SK-N-MC (cell line): ENCODE measurements at regions not wholly inside any gene's neighbourhood (a gene's known extent, or its start where the extent isn't known, plus 50 kb on each side); places are given as distances from the start of the nearest gene placed in this dataset.

ENCODE experiments used
- EZH2 ChIP-seq: fragments of 200-600 bp; sonication (generic); IDR thresholded peaks from one replicate; pipeline ENCODE4 v1.6.1; 2017; ENCODE audit warnings: antibody characterized with exemption
- POLR2AphosphoS5 ChIP-seq: IDR thresholded peaks from 2 replicates; pipeline ENCODE4 v1.6.1; 2012; ENCODE audit warnings: mild to moderate bottlenecking, low read depth, low read length, borderline replicate concordance

DNA sequence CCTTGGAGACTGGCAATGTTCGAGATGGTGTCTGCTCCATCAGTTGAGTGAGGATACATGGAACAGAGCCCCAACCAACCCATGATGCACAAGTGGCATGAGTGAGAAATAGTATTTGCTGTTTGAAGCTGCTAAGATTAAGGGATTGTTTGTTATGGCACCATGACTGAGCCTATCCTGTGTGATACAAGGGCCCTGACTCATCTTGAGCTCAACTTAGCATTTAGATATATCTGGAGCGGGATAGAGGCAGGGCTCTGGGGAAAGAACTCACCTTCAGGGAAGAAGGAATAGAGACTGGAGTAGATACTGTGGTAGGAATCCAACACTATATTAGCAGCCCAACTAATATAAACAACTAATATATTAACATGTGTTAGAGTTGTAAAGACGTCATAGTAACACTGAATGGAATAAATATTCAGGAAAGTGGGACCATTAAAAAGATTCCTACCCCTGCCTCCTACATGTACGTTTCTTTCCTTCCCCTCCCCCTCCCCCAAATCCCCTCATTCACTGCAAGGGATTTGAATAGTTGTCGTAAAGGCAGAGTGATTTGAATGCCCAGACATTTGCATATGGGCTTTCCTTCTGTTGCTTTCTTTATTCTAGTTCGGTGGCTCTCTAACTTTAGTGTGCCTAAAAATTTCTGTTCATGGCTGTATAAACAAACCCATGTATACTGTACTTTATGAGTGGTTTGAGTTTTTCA lies 106.6 kb upstream of the POU3F1 start:
- TF ChIP-seq POLR2AphosphoS5: no peak
- TF ChIP-seq EZH2: no peak
